GM19351 (cell line): ENCODE measurements at regions not wholly inside any gene's neighbourhood (a gene's known extent, or its start where the extent isn't known, plus 50 kb on each side); places are given as distances from the start of the nearest gene placed in this dataset.

ENCODE experiments used
- ATAC-seq: cut with Tn5 transposase; IDR thresholded peaks from one replicate; pipeline ENCODE4 v1.9.1; 2021; ENCODE audit warnings: mild to moderate bottlenecking, moderate library complexity; ENCODE audit not compliant: unreplicated experiment

GRCh38 chr1:170271430-170272161, 125.8 kb downstream of the NTMT2 start:
- ATAC-seq = no peak

GRCh38 chr1:170273291-170274130, 127.8 kb downstream of the NTMT2 start:
- no peak for ATAC-seq

- no peak for ATAC-seq
Measured at GRCh38 chr1:170274131-170274501, 128.4 kb downstream of the NTMT2 start.

- no peak for ATAC-seq
Measured at GRCh38 chr1:170277985-170278384, 132.2 kb downstream of the NTMT2 start.

- no peak for ATAC-seq
Measured at GRCh38 chr1:170284016-170284415, 138.3 kb downstream of the NTMT2 start.

GRCh38 chr1:170284512-170284911, 138.8 kb downstream of the NTMT2 start:
- no peak for ATAC-seq

DNA sequence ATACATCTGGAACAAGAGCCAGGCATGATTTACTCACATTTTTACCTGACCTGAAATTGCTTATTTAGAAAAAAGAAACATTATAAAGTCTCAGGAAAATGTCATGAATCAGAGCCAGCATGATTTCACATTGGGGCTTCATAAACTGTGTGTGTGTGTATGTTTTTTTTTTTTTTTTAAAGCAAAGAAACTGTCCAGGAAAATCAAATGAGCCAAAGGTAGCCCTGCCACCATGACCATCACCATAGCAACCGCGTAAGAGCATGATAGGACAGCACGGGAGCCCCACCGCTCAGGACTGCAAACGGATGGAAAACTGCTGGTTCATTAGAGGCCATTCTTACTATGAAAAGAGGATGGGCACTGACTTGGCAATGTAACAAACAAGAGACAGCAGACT, 139.2 kb downstream of the NTMT2 start:
- no peak for ATAC-seq

- no peak for ATAC-seq
Measured at GRCh38 chr1:170288155-170288554, 142.4 kb downstream of the NTMT2 start.

GRCh38 chr1:170290276-170290675, 144.5 kb downstream of the NTMT2 start:
- ATAC-seq = no peak

- ATAC-seq = no peak
Measured at GRCh38 chr1:170290991-170291390, 145.2 kb downstream of the NTMT2 start.

- ATAC-seq = no peak
Measured at GRCh38 chr1:170291516-170291915, 145.8 kb downstream of the NTMT2 start.

GRCh38 chr1:170296211-170296610, 150.5 kb downstream of the NTMT2 start:
- no peak for ATAC-seq

DNA sequence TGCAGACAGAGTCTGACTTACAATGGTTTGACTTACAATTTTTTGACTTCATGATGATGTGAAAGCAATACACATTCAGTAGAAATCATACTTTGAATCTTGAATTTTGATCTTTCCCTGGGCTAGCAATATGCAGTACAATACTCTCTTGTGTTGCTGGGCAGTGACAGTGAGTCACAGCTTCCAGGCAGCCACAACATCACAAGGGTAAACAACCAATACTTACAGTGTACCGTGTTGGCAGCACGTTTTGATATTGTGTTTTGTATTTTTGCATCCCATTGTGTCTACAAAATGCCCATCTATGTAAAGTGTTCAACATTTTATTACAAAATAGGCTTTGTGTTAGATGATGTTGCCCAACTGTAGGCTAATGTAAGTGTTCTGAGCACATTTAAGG, 150.9 kb downstream of the NTMT2 start:
- ATAC-seq = no peak

- no peak for ATAC-seq
Measured at GRCh38 chr1:170301596-170301995, 155.8 kb downstream of the NTMT2 start.

DNA sequence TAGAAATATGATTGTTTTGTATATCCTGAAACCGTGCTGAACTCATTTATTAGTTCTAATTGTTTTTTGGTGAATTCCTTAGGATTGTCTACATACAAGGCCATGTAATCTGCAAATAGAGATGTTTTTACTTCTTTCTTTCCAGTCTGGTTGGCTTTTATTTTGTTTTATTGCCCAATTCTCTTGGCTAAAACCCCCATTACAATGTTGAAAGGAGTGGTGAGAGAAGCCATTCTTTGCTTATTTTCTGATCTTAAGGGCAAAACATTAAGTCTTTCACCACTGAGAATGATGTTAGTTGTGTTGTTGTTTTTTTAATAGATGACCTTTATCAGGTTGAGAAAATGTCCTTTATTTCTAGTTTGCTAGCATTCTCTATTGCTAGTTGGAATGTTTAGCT, 157.3 kb downstream of the NTMT2 start:
- ATAC-seq = no peak

- peak; percentile 79 for ATAC-seq
Measured at GRCh38 chr1:170305777-170306512, 160.2 kb downstream of the NTMT2 start.

- no peak for ATAC-seq
Measured at GRCh38 chr1:170306513-170306910, 160.8 kb downstream of the NTMT2 start.

- ATAC-seq = no peak
Measured at GRCh38 chr1:170306948-170307347, 161.2 kb downstream of the NTMT2 start.

- ATAC-seq = no peak
Measured at GRCh38 chr1:170307426-170307825, 161.7 kb downstream of the NTMT2 start.

DNA sequence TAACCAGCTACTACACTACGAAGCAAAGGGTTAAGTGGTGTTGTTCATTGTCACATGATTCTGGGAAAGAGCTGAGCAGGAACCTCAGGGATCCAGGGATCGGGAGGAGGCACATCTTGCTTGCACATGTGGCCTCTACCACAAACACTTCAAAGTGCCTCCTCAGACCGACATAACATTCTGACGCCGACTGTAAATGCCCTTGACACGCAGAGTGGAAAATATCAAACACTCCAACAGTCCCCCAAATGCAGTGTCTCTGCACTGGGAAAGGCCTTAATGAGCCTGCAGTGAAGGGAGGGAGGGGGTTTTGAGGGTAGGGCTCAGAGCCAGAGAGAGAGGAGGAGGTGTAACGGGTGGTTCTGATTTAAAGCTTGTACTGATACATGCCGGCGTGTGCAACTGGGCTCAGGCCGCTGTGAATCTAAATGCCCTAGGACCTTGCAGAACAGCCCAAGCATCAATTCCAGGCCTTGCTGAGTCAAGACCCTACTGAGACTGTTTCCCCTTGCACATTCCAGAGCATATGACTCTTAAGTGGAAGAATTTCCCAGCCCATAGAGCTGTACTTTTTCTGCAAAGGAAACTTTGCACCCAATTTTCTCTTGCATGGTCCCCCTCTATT, 163.7 kb downstream of the NTMT2 start:
- no peak for ATAC-seq

- ATAC-seq = no peak
Measured at GRCh38 chr1:170310014-170310405, 164.3 kb downstream of the NTMT2 start.
